Daoy (cell line): ENCODE measurements at regions not wholly inside any gene's neighbourhood (a gene's known extent, or its start where the extent isn't known, plus 50 kb on each side); places are given as distances from the start of the nearest gene placed in this dataset.

ENCODE experiments used
- DNase-seq: peaks from one replicate; pipeline ENCODE4 v3.0.0-alpha.2; 2015; ENCODE audit warnings: low read depth

DNA sequence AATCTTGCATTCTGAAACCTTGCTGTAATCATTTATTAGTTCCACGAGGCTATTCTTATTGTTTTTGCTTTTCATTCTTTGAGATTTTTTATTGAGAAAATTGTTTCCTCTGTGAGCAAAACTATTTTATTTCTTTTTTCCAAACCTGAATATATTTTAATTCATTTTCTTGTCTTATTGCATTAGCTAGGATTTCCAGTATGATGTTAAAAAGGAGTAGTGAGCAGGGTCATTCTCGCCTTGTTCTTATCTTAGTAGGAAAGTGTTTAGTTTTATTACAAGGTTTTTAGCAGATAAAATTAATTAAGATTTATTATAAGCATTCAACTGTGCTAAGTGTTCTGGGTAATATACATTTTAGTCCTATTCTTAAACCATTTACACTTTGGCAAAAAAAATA lies 214.6 kb upstream of the KLF6 start:
- DNase-seq, result no peak

DNA sequence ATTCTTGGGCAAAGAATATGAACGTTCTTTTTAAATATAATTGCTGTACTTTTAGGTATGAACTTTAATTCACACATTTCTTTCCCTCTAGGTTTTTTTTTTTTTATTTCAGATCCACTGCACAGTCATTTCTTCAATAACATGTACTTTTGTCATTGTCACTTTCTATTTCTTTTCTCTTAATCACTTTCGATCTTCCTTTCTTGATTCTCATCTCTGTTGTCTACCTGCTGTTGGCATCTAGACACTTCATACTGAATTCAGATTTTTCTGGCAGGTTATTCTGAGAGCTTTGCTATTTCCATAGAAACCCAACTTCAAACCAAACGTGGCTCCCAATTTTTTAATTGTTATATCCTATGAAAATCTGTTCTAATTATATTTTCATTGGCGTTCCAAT lies 211.7 kb upstream of the KLF6 start:
- DNase-seq, result no peak

DNA sequence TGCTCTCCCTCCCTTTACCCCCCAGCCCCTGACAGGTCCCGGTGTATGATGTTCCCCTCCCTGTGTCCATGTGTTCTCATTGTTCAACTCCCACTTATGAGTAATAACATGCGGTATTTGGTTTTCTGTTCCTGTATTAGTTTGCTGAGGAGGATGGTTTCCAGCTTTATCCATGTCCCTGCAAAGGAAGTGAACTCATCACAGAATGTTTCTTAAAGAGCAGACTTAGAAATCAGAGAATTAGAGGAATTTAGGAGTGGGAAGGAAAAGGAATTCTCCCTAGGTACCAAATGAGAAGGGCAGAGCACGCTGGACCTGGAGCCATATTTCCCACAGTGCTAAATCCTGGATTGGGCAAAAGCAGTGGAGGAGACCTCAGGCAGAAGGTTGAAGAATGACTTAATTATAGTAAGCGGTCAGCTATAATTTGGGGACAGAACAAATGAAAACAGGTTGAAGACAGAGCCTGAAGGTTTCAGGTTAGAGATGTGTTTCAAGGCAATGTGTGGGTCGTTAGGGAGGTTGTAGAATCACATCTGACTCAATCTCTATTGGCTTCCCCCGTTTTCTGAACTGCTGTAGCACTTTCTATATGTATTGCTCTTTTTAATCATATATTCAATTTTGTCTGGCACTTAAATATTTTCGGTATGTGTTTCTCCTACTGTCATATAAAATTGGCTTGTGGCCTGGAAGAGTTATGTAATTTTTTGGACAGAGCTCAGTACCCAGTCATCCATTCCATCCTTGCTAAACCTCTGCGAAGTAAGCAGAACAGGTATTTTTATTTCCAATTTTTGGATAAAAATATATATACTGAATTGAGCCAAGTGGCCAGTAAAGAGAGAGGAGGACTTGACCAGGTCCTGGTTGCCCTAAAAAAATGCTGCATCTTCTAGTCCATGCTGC lies 210.5 kb upstream of the KLF6 start:
- DNase-seq, result peak; percentile 34

DNA sequence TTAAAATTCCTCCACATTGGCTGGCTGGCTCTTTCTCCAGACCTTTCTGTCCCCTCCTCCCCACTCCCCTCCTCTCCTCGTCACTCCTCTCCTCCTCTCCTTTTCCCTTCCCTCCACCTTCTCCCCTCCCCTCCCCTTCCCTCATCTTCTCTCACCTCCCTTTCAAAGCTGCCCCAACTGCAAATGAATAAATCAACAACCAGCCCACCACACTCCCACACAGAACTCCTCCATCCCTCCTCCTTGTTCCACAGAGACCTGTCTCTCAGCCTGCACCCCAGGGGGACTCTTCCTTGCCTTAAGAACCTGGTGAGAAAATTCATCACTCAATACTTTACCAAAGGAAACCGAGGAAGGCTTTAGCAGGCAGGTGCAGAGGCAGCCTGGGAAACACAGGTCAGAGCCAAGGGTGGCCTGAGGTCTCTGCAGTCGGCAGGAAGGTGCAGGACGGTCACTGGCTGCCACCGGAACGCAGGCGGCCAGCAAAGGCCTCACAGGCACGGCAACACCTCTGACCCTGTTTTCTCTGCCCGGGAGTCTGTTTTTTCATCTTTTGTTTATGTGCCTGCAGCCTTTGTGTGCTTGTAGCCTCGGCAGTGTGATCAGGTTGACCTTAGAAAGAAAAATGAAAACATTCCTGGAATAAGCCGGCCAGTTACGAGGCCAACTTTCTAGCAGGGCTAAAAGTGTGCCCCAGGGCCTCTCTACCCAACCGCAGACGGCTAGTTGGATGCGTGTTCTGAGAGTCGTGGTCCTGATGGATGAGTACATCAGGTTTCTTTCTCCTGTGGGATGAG lies 207.6 kb upstream of the KLF6 start:
- no peak for DNase-seq

DNA sequence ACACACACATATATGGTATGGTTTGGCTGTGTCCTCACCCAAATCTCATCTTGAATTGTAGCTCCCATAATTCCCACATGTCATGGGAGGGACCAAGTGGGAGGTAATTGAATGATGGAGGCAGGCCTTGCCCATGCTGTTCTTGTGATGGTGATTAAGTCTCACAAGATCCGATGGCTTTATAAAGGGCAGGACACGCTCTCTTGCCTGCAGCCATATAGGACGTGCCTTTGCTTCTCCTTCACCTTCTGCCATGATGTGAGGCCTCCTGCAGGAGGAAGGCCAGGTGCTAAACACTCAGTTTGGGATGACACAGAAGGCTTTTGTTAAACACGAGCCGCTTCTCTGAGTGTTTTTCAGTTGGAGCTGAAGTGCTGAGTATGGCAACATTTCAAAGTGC lies 205.3 kb upstream of the KLF6 start:
- DNase-seq, result no peak

DNA sequence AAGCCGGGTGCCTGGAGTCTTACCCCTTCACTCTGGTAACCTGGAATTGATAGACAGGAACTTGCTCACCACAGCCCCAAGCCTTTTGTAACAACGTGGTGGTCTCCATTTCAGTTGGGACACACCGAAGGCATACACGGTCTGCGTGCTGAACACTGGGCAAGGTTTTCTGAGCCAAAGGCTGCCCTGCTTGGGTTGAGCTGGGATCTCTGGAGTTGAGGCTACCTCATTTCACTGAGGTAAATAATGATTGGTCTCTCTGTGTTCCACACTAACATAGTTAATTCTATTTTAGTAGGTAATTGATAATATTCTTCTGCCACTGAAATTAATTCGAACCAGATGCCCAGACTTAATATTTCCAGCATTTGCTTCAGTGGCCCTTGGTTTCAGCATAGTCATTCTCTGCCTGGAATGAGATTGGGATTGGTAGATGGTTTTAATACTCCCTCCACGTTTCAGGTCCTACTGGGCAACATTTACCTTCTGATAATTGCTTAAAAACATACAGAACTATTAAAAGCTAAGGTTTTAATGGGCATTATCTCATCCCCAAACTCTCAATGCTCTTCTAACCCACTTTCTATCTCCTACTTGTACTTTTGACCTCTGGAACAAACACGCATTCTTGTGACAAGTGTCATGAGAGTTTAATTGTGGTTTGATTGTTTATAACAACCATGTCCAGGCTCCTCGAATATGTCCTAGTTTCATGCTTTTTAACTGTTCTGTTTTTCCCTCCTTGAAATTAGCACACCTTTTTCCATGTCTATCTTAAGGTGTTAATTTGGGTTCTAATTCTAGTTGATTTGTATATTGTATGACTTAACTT lies 202.3 kb upstream of the KLF6 start:
- DNase-seq, result no peak

DNA sequence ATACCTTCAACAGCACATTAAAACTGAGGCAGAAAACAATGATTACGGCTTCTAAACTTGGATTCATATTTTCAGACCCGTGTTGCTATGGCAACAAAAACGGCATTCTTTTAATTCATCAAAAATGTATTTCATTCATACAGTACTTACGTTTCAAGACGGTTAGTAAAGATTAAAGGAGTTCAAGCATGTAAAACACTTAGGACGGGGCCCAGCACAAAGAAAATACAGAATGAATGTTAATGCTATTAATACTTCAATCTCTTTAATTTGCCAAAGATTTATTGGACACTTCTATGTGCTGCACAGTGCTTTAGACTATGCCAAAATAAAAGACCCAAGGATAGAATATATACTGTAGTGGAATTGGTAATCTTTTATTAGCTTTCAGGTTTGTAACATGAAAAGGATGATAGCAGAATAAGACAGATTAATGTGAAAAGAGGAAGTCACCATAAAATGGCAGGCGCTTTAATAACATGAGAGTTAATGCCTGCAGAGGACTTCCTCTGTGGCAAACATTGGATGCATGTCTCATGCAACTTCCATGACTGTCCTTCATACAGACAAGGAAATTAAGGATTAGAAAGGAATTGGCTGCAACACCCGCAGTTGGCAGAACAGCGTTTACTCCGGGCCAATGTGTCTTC lies 201.6 kb upstream of the KLF6 start:
- no peak for DNase-seq

DNA sequence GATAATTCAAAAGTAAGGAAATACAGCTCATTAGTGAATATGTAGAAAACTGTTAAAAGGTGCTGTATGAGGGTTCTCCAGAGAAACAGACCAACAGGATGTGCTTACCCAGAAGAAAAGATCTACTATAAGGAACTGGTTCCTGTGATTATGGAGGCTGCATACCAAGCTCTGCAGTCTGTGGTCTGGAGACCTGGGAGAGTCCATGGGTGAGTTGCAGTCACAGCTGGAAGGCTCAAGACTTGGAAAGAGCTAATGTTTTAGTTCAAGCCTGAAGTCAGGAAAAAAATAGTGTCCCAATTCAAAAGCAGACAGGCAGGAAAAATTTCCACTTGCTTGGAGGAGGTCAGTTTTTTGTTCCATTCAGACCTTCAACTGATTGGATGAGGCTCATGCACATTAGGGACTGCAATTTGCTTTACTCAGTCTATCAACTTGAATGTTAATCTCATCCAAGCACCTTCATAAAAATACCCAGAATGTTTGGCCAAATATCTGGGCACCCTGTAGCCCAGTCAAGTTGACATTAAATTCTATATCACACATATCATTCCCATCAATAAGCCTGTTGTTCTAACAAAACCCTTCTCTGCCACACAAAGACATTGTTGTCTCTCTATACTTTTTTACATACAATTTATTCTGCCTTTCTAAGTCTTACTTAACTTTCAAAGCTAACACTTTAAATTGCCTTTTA lies 197.9 kb upstream of the KLF6 start:
- DNase-seq, result no peak

DNA sequence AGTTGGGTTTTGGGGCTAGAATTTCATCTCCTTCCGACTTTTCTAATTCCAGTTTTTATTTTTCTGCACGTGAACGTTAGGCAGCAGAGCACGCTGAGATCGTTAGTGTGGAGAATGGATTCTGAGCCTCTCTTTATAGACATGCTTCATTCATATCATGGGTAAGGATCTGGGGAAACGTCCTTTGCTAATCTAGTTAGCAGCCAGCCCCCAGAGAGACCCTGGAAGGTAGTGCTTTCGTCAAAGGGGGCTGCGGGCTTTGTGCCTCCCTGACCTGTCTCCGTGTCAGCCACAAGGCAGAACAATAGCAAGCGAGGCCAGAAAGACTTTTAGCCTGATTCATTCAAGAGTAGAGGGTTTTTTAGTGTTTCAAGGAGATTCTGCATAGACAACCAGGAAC lies 196.3 kb upstream of the KLF6 start:
- no peak for DNase-seq

DNA sequence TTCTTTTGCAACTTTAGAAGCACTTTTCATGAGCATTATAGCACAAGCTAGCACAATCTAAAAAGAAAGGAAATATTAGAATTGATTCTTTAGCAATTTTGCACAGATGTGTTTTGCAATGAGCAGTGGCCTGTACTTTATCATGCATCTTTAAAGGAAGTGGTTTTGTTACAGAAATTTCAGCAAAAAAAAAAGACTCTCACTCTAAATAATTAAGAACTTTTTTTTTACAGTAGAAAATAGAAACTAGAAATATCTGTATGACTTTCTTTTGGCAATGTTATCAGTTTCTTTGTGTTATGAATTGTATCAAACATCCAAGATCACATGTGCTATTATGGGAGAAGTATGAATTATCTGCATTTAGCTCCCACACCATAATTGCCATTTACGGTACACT lies 195.7 kb upstream of the KLF6 start:
- no peak for DNase-seq

DNA sequence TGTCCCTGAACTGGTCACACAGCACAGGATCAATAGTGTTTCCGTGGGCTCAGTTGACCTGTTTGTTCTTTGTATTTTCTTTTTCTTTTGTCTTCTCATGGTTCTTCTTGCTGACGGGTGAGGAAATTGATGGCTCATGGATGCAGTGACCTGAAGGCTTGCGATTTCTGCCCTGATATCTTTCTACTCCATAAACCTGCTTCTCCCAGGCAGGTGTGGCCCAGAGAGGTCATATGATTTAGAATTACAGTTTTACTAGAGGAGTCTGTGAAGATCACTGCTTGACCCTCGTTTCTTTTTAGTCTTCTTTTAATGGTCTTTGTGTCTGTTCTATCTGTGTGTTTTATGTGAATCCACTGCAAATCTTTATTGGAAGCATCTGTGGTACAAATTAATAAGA lies 195.1 kb upstream of the KLF6 start:
- no peak for DNase-seq

DNA sequence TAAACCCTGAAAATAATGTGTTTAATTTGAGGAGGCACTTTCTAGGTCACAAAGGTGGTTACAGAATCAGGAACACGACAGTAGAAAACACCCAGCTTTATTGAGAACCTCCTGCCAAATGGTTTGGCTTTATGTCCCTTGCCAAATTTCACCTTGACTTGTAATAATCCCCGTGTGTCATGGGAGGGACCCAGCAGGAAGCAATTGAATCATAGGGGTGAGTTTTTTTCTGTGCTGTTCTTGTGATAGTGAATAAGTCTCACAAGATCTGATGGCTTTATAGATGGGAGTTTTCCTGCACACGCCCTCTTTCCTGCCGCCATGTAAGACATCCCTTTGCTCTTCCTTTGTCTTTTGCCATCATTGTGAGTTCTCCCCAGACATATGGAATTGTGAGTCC lies 193.8 kb upstream of the KLF6 start:
- no peak for DNase-seq

DNA sequence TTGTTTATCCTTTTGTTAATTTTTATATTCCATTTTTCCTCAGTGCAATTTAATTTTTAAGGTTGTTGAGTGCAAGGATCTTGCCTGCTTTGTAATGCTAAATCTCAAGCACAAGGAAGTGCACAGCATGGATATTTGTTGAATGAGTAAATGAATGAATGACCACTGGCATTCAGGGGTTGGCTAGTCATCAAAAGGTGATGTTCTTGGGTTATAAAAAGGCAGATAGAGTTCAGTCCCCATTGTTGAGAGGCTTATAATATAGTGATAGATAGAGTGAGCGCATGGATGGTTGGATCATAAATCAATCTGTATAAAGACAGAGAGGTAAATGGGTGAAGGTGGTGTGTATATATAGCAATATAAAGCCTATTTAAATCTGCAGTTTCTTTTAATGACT lies 193.2 kb upstream of the KLF6 start:
- no peak for DNase-seq

DNA sequence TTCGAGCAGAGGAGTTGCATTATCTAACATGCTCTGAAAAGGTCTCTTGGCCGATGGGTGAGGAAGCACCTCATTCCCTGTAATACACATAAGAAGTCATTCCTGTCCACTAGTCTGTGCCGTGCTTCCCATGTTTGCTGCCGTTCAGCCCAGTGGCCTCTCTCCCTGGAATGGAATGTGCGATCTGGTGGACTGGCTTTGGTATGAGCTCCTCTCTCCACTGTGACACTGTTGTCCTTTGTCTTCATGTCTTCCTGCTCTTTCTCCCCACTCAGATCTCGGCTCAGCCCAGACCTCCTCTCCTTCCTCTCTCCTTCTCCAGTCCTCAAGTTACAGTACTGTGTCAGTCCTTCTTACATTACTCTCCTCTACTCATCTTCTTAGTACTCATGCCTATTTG lies 192.8 kb upstream of the KLF6 start:
- no peak for DNase-seq

DNA sequence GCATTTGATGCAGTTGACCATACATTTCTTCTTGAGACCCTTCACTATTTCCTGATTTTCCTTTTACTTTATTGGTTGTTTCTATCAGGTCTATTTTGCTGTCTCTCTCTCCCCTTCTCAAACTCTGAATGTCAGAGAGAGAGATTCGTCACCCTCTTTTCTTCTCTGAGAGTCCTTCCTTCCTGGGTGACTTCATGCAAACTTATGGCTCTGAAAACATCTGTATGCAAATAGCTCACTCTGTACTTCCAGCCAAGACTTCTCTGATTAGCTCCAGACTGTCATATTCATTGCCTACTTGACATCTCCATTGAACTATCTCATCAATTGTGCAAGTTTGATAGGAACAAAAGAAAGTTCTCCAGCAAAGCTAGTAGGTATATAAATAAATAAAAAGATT lies 191.7 kb upstream of the KLF6 start:
- no peak for DNase-seq

DNA sequence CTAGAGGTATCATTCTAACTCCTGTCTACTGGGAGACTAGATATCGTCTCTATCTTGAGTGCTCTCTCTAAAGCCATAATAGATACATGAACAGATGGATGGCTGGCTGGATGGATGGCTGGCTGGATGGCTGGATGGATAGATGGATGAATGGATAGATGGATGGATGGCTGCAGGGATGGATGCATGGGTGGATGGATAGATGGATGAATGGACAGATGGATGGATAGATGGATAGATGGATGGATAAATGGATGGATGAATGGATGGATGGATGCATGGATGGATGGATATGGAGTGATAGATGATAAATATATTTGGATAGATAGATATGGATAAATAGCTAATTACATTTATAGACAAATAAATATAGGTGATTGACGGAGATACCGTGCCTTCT lies 191.2 kb upstream of the KLF6 start:
- DNase-seq, result no peak

DNA sequence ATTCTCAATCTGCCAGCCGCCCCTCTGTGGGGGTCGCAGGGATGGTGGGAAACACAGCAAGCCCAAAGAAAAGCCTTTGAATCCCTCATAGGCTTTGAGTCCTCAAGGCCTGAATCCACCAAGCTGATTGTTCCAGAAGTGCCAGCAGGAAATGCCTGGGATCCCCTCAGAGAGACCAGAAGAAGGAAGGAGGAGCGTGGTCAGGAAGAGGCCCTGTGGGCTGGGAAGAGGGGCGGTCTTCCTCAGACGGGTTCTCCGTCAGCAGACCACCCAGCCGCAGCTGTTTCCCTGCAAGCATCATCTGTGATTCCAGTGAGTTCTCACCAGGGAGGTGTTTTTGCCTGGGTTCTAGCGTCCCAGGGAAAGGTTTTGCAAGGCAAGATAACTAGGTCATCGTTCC lies 190.0 kb upstream of the KLF6 start:
- no peak for DNase-seq

DNA sequence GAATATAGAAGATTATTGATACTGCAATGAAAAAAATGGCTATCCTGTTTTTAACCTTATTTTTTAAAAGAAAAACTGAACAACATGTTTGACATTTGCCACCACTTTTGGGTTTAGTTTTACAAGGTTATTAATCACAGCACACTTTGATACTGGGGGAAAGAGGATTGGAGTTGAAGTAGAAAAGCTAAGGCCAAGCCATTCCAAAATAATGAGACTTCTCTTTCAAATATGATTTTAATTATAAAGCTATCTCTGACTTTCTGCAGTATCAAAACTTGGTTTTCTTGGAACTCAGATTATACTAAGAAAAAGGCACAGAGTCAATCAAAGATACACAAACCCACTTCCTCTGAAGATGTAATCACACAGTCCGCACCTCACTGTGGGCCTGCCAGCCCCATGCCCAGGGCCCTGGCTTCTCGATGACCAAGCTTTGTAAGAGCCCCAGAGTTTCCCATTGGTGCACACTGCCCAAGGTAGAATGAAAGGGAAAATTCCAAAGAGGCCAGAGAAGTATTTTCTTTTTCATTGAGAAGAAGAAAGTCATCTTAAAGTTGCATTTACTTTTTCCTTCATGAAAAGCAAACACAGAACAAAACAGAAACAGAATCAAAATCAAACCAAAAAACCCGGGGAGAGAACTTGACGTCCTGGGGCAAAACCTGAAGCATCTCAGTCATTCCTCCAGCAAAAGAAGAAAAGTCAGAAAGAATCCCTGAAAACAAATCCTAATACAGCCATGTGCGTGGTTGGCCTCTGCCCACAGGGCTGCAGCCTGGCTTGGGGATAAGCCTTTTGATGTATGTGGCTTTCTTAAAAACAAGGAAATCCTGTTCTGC lies 187.7 kb upstream of the KLF6 start:
- DNase-seq, result no peak

DNA sequence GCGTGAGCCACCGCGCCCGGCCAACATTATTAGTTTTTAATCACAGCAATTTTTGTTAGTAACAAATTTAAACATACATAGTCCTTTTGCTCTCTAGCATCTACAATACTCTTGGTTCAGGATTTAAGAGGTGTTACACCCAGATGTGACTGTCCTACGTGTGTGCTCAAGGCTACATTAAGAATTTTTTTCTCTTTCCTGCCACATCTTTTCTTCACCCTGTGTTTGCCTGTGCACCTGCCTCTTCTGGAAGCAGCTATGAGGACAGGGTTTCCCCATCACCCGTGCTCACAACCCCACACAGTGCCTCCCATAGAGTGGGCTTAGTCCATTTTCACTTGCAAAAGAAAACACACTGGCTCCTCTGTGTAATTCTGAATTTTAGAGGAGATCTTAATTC lies 186.7 kb upstream of the KLF6 start:
- no peak for DNase-seq
